Muscle layer of duodenum (tissue), 2 donors: ENCODE measurements at regions not wholly inside any gene's neighbourhood (a gene's known extent, or its start where the extent isn't known, plus 50 kb on each side); places are given as distances from the start of the nearest gene placed in this dataset.

Experiments
- H3K27ac ChIP-seq: one replicate; pipeline ENCODE4 v1.7.0; 2013; ENCODE audit warnings: mild to moderate bottlenecking, low read length
- H3K27me3 ChIP-seq: one replicate; pipeline ENCODE4 v1.7.0; 2013; ENCODE audit warnings: low read depth, mild to moderate bottlenecking, control low read depth, low read length
- H3K36me3 ChIP-seq, 2 donors: one replicate each; pipeline ENCODE4 v1.7.0; 2013; ENCODE audit warnings: low read length in 2 of 2, control low read depth in 1 of 2, mild to moderate bottlenecking in 1 of 2; ENCODE audit not compliant: insufficient read depth in 2 of 2, control insufficient read depth in 1 of 2
- H3K4me1 ChIP-seq, 2 donors: one replicate each; pipeline ENCODE4 v1.7.0; 2013; ENCODE audit warnings: low read length in 2 of 2, mild to moderate bottlenecking in 2 of 2, control low read depth in 1 of 2, moderate library complexity in 1 of 2; ENCODE audit not compliant: insufficient read depth in 2 of 2, control insufficient read depth in 1 of 2
- H3K4me3 ChIP-seq, 2 donors: one replicate each; pipeline ENCODE4 v1.7.0; 2013; ENCODE audit warnings: low read length in 2 of 2, low read depth in 1 of 2, mild to moderate bottlenecking in 1 of 2
- H3K9me3 ChIP-seq, 2 donors: one replicate each; pipeline ENCODE4 v1.7.0; 2013; ENCODE audit warnings: low read length in 2 of 2, control low read depth in 1 of 2, mild to moderate bottlenecking in 1 of 2; ENCODE audit not compliant: control insufficient read depth in 1 of 2
- donor health status: healthy.

GRCh38 chr6:65922049-65922448, 215.0 kb upstream of the EYS start:
- no peaks in the 10 kb centered on the region for H3K4me1 ChIP-seq
- H3K27me3 ChIP-seq = no peaks in the 10 kb centered on the region
- H3K4me3 ChIP-seq = no peak overlapping the region
- H3K9me3 ChIP-seq = no peaks in the 10 kb centered on the region
- no peaks in the 10 kb centered on the region for H3K36me3 ChIP-seq
- H3K27ac ChIP-seq = no peak overlapping the region

DNA sequence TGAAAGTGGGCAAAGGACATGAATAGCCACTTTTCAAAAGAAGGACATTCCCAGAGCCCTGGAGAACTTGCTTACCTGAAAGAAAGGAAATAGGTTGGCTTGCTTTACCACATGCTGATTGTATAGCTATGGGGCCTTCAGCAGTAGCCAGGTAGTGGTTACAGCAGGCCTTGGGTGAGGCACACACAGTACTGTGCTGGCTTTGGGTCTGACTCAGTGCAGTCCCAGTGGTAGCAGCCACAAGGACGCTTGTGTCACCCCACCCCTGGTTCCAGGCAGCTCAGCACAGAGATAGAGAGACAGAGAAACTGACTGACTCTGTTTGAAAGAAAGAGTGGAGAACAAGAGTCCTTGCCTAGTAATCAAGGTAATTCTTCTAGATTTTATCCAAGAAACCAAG, 201.0 kb upstream of the EYS start:
- no peak overlapping the region for H3K27ac ChIP-seq
- no peaks in the 10 kb centered on the region for H3K27me3 ChIP-seq
- peaks cover 0 to 2% of the 10 kb centered on the region in 2 donors for H3K9me3 ChIP-seq
- no peaks in the 10 kb centered on the region for H3K4me1 ChIP-seq
- H3K36me3 ChIP-seq = no peaks in the 10 kb centered on the region
- H3K4me3 ChIP-seq = no peak overlapping the region

DNA sequence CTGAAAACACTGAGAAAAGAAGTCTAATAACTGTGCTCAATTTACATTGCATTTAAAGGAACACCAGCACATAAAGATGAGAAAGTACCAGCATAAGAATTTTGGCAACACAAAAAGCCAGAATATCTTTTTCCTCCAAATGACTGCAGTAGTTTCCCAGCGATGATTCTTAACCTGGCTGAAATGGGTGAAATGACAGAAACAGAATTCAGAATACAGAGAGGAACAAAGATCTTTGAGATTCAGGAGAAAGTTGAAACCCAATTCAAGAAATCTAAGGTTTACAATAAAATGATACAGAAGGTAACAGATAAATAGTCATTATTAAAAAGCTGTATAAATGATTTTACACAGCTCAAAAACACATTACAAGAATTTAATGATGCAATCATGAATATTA, 197.0 kb upstream of the EYS start:
- Histone ChIP-seq H3K36me3 (no peaks in the 10 kb centered on the region), H3K4me3 (no peak overlapping the region), H3K27ac (no peak overlapping the region), H3K4me1 (no peaks in the 10 kb centered on the region), H3K27me3 (no peaks in the 10 kb centered on the region), H3K9me3 (peaks cover 0 to 2% of the 10 kb centered on the region in 2 donors)

GRCh38 chr6:65900928-65901327, 193.9 kb upstream of the EYS start:
- Histone ChIP-seq H3K36me3 (no peaks in the 10 kb centered on the region), H3K9me3 (peaks cover 0 to 2% of the 10 kb centered on the region in 2 donors), H3K27ac (no peak overlapping the region)

GRCh38 chr6:65896140-65896539, 189.1 kb upstream of the EYS start:
- H3K4me3 ChIP-seq = no peak overlapping the region
- H3K27ac ChIP-seq = no peak overlapping the region
- H3K36me3 ChIP-seq = no peaks in the 10 kb centered on the region
- H3K27me3 ChIP-seq = no peaks in the 10 kb centered on the region
- no peaks in the 10 kb centered on the region for H3K9me3 ChIP-seq
- no peaks in the 10 kb centered on the region for H3K4me1 ChIP-seq

More at GRCh38 chr6:65900928-65901327, 193.9 kb upstream of the EYS start:
- Histone ChIP-seq H3K4me1 (no peaks in the 10 kb centered on the region), H3K27me3 (no peaks in the 10 kb centered on the region), H3K4me3 (no peak overlapping the region)

DNA sequence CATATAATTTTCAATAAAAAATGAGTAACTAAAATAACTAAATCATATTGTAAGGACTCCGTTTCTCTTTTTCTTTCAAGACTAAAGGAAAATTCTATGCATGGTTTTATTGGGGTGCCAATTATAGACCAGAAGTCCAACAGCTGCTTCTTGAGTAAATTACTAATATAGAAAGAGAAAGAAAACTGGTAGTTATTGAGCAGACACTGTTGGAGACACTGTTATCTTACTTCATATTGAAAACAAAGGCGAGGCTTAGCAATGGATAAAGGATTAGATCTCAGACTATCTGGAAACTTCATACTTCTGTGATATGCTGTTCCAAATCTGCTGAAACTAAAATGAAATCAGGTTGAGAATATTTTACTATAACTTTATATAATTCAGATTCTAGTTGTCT, 169.6 kb upstream of the EYS start:
- no peak overlapping the region for H3K27ac ChIP-seq
- no peaks in the 10 kb centered on the region for H3K36me3 ChIP-seq
- no peaks in the 10 kb centered on the region for H3K4me1 ChIP-seq
- no peaks in the 10 kb centered on the region for H3K9me3 ChIP-seq
- H3K4me3 ChIP-seq = no peak overlapping the region
- H3K27me3 ChIP-seq = no peaks in the 10 kb centered on the region

- no peak overlapping the region for H3K27ac ChIP-seq
- no peak overlapping the region for H3K4me3 ChIP-seq
- H3K36me3 ChIP-seq = no peaks in the 10 kb centered on the region
- no peaks in the 10 kb centered on the region for H3K4me1 ChIP-seq
- H3K27me3 ChIP-seq = no peaks in the 10 kb centered on the region
- H3K9me3 ChIP-seq = no peaks in the 10 kb centered on the region
Observed at GRCh38 chr6:65852369-65852852, 145.4 kb upstream of the EYS start.

- Histone ChIP-seq H3K27ac (no peak overlapping the region), H3K27me3 (no peaks in the 10 kb centered on the region), H3K9me3 (no peaks in the 10 kb centered on the region), H3K36me3 (no peaks in the 10 kb centered on the region), H3K4me3 (no peak overlapping the region), H3K4me1 (no peaks in the 10 kb centered on the region)
Observed at GRCh38 chr6:65830151-65830550, 123.1 kb upstream of the EYS start.

DNA sequence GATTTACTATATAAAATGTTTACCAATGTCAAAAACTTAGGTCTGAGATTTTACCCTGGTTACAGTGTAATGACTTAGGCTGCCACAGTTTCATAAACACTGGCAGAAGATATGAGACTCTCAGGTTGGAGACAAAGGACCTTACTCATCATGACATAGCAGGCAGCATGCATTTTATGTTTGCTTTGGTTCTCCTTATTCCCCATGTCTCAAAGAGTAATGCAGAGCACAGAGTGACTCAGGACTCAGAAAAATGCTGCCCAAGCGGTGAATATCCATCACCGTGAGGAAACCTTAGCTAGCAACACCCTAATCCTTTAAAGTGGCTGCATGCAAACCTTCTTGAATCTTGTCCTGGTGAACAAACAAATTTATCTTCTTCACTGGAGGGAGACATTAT, 112.1 kb upstream of the EYS start:
- Histone ChIP-seq H3K27ac (no peak overlapping the region), H3K9me3 (peaks cover 0 to 3% of the 10 kb centered on the region in 2 donors), H3K27me3 (no peaks in the 10 kb centered on the region), H3K36me3 (no peaks in the 10 kb centered on the region), H3K4me1 (no peaks in the 10 kb centered on the region), H3K4me3 (no peak overlapping the region)

DNA sequence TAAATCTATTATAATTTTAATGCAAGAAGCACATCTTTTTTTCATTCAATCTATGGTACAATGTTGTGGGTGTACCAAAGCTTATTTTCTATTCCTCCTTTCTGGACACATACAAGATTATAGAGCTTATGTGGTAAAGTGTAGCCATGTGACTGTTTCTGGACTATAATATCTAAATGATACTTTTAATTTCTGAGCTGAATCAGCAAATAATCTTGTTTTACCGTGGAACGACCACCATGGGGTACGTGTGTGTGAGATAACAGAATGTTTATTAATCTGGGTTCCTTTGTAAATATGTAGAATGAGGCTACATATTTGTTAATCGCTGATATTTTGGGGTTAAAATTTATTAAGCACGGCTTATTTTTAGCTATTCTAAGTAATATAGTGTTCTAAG, 111.5 kb upstream of the EYS start:
- Histone ChIP-seq H3K4me3 (no peak overlapping the region), H3K27ac (no peak overlapping the region), H3K4me1 (no peaks in the 10 kb centered on the region), H3K9me3 (peaks cover 0 to 3% of the 10 kb centered on the region in 2 donors), H3K36me3 (no peaks in the 10 kb centered on the region), H3K27me3 (no peaks in the 10 kb centered on the region)

GRCh38 chr6:65816991-65817390, 110.0 kb upstream of the EYS start:
- Histone ChIP-seq H3K36me3 (no peaks in the 10 kb centered on the region), H3K4me3 (no peak overlapping the region), H3K27me3 (no peaks in the 10 kb centered on the region), H3K9me3 (peaks cover 0 to 3% of the 10 kb centered on the region in 2 donors), H3K27ac (no peak overlapping the region), H3K4me1 (no peaks in the 10 kb centered on the region)

- Histone ChIP-seq H3K9me3 (no peaks in the 10 kb centered on the region), H3K36me3 (no peaks in the 10 kb centered on the region), H3K4me3 (no peak overlapping the region), H3K27ac (no peak overlapping the region), H3K4me1 (no peaks in the 10 kb centered on the region), H3K27me3 (no peaks in the 10 kb centered on the region)
Observed at GRCh38 chr6:65814071-65814470, 107.0 kb upstream of the EYS start.
